HG02798 (cell line): ENCODE measurements at regions not wholly inside any gene's neighbourhood (a gene's known extent, or its start where the extent isn't known, plus 50 kb on each side); places are given as distances from the start of the nearest gene placed in this dataset.
A peak's percentile ranks its signal among the peaks of the same experiment; 100 is the strongest.
"Not testable (repeated sequence)": the region's sequence is repeated elsewhere in the genome, so short reads cannot be mapped to it uniquely, and the experiment has no call there.

ENCODE experiments used
- ATAC-seq: cut with Tn5 transposase; IDR thresholded peaks from one replicate; pipeline ENCODE4 v1.9.1; 2021; ENCODE audit warnings: mild to moderate bottlenecking; ENCODE audit not compliant: unreplicated experiment, poor library complexity

DNA sequence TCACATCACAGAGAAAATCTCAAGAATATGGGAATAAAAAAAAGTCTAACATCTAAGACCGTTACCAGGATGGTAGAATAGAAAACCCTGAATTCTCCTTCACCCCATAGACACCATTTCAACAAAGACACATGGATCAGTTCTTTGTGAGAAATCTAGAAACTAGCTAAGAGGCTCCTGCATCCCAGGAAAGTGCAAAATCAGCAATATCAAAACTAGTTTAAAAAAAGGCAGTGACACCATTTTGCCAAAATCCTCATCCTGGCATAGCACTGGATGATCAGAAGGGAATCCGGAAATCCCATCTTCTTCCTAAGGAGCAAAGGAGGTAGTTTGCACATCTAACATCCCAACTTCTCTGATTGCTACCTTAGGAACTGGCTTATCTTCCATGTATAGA lies 88.9 kb upstream of the MAGEE2 start:
- no peak for ATAC-seq

DNA sequence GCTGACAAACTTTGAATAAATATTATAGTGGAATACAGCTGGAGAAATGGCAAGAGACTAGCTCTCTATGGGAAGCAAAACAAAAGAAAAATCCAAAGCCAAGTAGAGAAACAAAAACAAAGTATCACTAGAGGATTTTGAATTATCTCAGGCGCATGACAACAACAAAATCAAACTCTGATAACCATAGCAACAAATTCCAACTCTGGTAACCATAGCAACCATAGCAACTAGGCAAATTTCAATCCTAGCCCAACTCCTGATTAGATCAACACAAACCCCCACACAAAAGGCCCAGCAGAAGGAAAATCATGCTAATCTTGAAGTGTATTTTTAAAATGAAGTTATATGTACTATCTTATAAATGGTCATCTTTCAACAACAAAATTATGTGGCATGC lies 98.4 kb upstream of the MAGEE2 start:
- no peak for ATAC-seq

DNA sequence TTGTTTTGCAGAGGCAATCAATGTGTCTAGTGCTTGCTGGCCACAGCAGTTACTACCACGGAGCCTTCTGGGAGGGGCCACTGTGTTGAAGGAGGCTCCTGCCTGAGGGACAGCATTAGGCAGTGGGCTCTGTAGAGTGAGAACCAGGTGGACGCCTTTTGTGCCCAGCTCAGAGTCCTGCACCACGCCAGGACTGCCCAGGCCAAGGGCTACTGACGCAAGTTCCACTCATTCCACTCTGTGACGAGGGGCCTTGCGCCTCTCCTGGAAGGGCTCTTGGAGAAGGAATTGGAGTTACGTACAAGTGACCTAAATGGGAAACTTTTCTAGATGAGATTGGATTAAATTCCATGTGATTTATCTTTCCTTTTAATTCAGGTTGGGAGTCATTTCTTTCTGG lies 102.8 kb upstream of the MAGEE2 start:
- no peak for ATAC-seq

DNA sequence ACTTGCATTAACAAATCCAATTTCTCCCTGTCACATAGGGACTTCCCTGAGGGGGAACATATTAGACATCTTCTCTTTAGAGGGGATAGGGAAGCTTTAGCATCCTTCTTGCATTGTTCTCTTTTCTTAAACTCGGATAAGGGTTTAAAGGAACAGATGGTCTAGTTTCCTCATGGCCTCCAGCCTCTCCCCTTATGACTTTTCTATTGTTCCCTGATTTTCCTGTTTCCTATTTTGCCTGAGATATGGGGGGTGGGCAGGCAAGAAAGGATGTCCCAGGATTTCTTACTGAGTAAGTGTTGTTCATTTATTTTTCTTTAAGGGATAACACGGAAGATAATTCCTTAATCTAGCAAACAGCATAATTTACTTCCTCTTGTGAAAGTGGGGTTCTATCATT lies 107.7 kb upstream of the MAGEE2 start:
- ATAC-seq: no peak

- no peak for ATAC-seq
Observed at GRCh38 chrX:75893281-75893680, 108.2 kb upstream of the MAGEE2 start.

DNA sequence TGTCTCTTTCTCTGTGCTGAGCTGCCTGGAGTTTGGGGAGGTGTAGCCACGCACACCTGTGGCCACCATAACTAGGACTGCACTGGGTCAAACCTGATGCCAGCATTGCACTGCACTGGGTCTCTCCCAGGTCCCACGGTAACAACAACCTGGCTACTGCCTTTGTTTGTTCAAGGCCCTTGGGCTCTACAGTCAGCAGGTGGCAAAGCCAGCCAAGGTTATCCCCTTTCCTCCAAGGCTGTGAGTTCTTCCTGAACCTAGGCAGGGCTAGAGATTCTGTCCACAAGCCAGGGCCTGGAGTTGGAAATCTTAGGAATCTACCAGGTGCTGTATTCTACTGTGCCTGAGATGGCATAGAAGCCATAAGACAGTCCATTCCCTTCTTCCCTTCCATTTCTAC lies 126.7 kb upstream of the MAGEE2 start:
- no peak for ATAC-seq

GRCh38 chrX:75957107-75957610 lies 172.1 kb upstream of the MAGEE2 start:
- no peak for ATAC-seq

GRCh38 chrX:75961321-75961720 lies 176.3 kb upstream of the MAGEE2 start:
- ATAC-seq: not testable (repeated sequence)

GRCh38 chrX:75963774-75964173 lies 178.7 kb upstream of the MAGEE2 start:
- ATAC-seq: no peak

GRCh38 chrX:75968293-75968692 lies 183.2 kb upstream of the MAGEE2 start:
- ATAC-seq: no peak

GRCh38 chrX:75986976-75987375 lies 185.9 kb upstream of the PBDC1 start:
- ATAC-seq: no peak

DNA sequence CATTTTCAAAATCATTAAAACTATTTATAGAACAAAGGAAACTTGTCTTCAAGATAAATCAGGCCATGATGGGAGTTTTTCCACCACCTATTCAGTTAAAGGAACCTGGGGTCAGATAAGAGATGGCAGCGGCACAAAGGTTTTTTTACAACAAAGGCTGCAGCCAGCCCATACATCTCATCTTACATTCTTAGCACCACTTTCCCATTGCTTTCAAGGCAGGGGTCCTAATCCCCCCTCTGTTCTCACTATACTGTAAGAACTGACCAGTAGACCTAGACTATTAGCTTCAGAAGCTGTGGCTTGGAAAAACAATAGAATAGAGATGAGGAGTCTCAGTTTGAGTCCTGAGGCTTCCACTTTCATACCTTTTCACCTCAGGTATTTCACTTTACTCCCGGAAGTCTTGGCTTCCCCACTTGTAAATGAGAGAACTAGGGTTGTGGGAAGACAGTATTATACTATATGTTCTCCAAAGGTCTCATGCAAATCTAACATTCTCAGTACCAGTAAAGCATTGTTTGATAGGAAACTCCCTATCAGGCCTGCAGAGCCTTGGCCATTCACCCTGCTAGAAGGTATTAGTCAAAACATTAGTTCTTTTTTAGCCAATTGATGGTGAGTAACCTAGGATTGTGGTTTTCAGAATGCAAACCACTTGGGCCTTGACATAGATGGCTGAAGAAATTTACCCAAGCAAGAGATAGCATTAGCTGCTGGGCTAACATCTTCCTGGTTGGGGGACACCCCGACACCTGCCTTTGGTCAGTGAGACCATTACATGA lies 182.9 kb upstream of the PBDC1 start:
- peak; percentile 79 for ATAC-seq

- ATAC-seq: no peak
Observed at GRCh38 chrX:75997692-75998091, 175.2 kb upstream of the PBDC1 start.

- ATAC-seq: no peak
Observed at GRCh38 chrX:76014321-76014720, 158.5 kb upstream of the PBDC1 start.

DNA sequence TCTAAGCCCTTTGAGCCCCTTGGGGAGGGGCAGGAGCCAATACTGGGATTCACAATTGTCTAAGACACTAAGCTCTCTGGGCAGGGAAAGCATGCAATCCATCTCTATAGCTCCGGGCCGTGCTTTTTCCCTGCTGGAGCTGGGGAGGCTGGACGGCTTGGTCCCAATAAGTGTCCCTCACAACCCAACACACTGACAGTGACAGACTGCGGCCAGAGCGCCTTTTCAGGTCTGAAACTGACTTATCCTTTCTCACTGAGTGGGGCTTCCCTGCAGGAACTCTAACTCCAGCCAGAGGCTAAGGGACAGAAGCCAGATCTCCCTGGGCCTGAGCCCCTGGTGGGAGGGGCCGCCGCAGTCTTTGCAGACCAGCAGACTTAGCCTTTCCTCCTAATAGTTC lies 146.6 kb upstream of the PBDC1 start:
- ATAC-seq: no peak

GRCh38 chrX:76026751-76027150 lies 146.1 kb upstream of the PBDC1 start:
- ATAC-seq: no peak

GRCh38 chrX:76029385-76029784 lies 143.5 kb upstream of the PBDC1 start:
- no peak for ATAC-seq

- no peak for ATAC-seq
Observed at GRCh38 chrX:76064825-76065224, 108.0 kb upstream of the PBDC1 start.

DNA sequence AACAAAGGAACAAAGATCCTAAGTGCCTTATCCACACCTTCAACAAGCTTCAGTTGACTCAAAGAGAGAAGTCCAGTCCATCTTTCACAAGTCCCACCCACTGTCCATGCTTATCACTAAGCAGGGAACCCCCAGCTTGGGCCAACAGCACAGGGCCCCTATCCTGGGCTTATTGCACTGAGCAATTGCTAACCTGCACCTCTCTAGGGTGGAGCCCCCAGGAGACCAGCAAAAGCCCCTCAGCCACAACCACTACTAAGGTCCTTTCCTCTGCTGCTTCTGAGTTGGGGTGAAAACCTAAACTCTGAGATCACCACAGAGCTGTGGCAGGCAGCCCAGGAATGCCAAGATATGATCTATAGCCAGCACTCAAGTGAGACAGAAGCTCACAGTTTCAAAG lies 96.7 kb upstream of the PBDC1 start:
- no peak for ATAC-seq

DNA sequence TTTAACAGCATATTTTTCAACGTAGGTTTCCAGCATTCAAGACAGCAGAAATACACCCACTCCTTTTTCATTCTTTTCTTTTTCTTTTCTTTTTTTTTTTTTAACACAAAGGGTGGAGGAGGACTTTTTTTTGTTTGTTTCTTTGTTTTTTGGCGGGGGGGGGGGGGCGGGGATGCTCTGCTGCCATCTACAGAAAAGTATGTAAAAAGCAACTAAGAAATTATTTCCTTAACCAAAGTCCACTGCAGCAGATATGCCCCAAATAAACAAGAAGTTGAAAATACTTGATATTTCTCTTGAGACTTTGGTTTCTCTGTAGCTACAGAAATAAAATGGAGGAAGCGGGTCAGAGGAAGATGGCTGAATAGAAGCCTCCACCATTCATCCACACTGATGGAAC lies 63.2 kb upstream of the PBDC1 start:
- no peak for ATAC-seq
